HTR-8/SVneo (cell line): ENCODE measurements at regions not wholly inside any gene's neighbourhood (a gene's known extent, or its start where the extent isn't known, plus 50 kb on each side); places are given as distances from the start of the nearest gene placed in this dataset.
"Not testable (repeated sequence)": the region's sequence is repeated elsewhere in the genome, so short reads cannot be mapped to it uniquely, and the experiment has no call there.

Experiments used
- DNase-seq: peaks from one replicate; pipeline ENCODE4 v3.0.0; 2011; ENCODE audit warnings: low spot score, mixed read lengths; ENCODE audit not compliant: insufficient read length
- FAIRE-seq: peaks from 2 replicates; lab custom pipeline; 2011; peaks lifted over from hg19 to GRCh38; lab: Jason Lieb, UNC

- FAIRE-seq = no peak
- no peak for DNase-seq
Observed at GRCh38 chr6:103874575-103874974, 985.1 kb downstream of the HACE1 start.

- DNase-seq = no peak
- FAIRE-seq = no peak
Observed at GRCh38 chr6:103872678-103873077, 987.0 kb downstream of the HACE1 start.

- FAIRE-seq = no peak
- DNase-seq = no peak
Observed at GRCh38 chr6:103872233-103872632, 987.5 kb downstream of the HACE1 start.

GRCh38 chr6:103870970-103871369 is 988.7 kb downstream of the HACE1 start:
- DNase-seq = no peak
- no peak for FAIRE-seq

GRCh38 chr6:103862297-103862696 is 997.4 kb downstream of the HACE1 start:
- no peak for DNase-seq
- FAIRE-seq = no peak

- DNase-seq (no peak), FAIRE-seq (no peak)
Observed at GRCh38 chr6:103858003-103858402, 1001.7 kb downstream of the HACE1 start.

GRCh38 chr6:103855750-103856149 is 1004.0 kb downstream of the HACE1 start:
- DNase-seq = no peak
- FAIRE-seq = no peak

- FAIRE-seq (no peak), DNase-seq (no peak)
Observed at GRCh38 chr6:103854059-103854458, 1005.7 kb downstream of the HACE1 start.

GRCh38 chr6:103838457-103838856 is 1021.3 kb downstream of the HACE1 start:
- FAIRE-seq (no peak), DNase-seq (no peak)

GRCh38 chr6:103826209-103826608 is 1033.5 kb downstream of the HACE1 start:
- FAIRE-seq (no peak), DNase-seq (no peak)

- FAIRE-seq = no peak
- no peak for DNase-seq
Observed at GRCh38 chr6:103820148-103820547, 1039.6 kb downstream of the HACE1 start.

GRCh38 chr6:103819509-103819908 is 1040.2 kb downstream of the HACE1 start:
- FAIRE-seq = no peak

GRCh38 chr6:103812970-103813369 is 1046.7 kb downstream of the HACE1 start:
- DNase-seq = no peak
- FAIRE-seq = no peak

More at GRCh38 chr6:103819509-103819908, 1040.2 kb downstream of the HACE1 start:
- no peak for DNase-seq

GRCh38 chr6:103801901-103802479 is 1057.7 kb downstream of the HACE1 start:
- DNase-seq, FAIRE-seq: not testable (repeated sequence)

GRCh38 chr6:103799971-103800670 is 1059.6 kb downstream of the HACE1 start:
- FAIRE-seq (no peak), DNase-seq (no peak)

- FAIRE-seq (no peak), DNase-seq (no peak)
Observed at GRCh38 chr6:103798166-103798565, 1061.6 kb downstream of the HACE1 start.

- DNase-seq (no peak), FAIRE-seq (no peak)
Observed at GRCh38 chr6:103797738-103798137, 1062.0 kb downstream of the HACE1 start.

GRCh38 chr6:103791458-103791857 is 1068.3 kb downstream of the HACE1 start:
- DNase-seq (no peak), FAIRE-seq (no peak)

- no peak for FAIRE-seq
Observed at GRCh38 chr6:103784117-103784516, 1075.6 kb downstream of the HACE1 start.

GRCh38 chr6:103783329-103783728 is 1076.4 kb downstream of the HACE1 start:
- no peak for DNase-seq
- no peak for FAIRE-seq

More at GRCh38 chr6:103784117-103784516, 1075.6 kb downstream of the HACE1 start:
- DNase-seq = no peak

GRCh38 chr6:103769431-103769830 is 1090.3 kb downstream of the HACE1 start:
- no peak for DNase-seq
- FAIRE-seq = no peak

- FAIRE-seq (no peak), DNase-seq (no peak)
Observed at GRCh38 chr6:103750603-103751002, 1109.1 kb downstream of the HACE1 start.
